Liver (tissue), 3 donors: ENCODE measurements at regions not wholly inside any gene's neighbourhood (a gene's known extent, or its start where the extent isn't known, plus 50 kb on each side); places are given as distances from the start of the nearest gene placed in this dataset.

Source experiments
- CTCF ChIP-seq: fragments of 150-350 bp; IDR thresholded peaks from 2 replicates; pipeline ENCODE4 v1.5.1; 2017; ENCODE audit warnings: improper control_type of control experiment, low read depth, low read length; ENCODE audit not compliant: missing input control
- EGR1 ChIP-seq, 2 donors: IDR thresholded peaks; 2 replicates each; pipeline ENCODE4 v1.6.1; 2016 to 2018; ENCODE audit warnings: antibody characterized with exemption in 2 of 2, low read depth in 2 of 2
- GABPA ChIP-seq, 2 donors: IDR thresholded peaks in 1 of 2; conservative IDR thresholded peaks in 1 of 2; 2 replicates each; pipeline ENCODE4 v1.6.1; 2016; ENCODE audit warnings: antibody characterized with exemption in 2 of 2, mild to moderate bottlenecking in 1 of 2, moderate library complexity in 1 of 2
- HNF4A ChIP-seq, 2 donors: conservative IDR thresholded peaks; 2 replicates each; pipeline ENCODE4 v1.6.1; 2016; ENCODE audit warnings: antibody characterized with exemption in 2 of 2, mild to moderate bottlenecking in 2 of 2
- HNF4G ChIP-seq: IDR thresholded peaks from 2 replicates; pipeline ENCODE4 v1.6.1; 2016; ENCODE audit warnings: antibody characterized with exemption
- JUND ChIP-seq, 2 donors: IDR thresholded peaks; 2 replicates each; pipeline ENCODE4 v1.6.1; 2016; ENCODE audit warnings: antibody characterized with exemption in 2 of 2
- NR2F2 ChIP-seq: IDR thresholded peaks from 2 replicates; pipeline ENCODE4 v1.6.1; 2016; ENCODE audit warnings: antibody characterized with exemption
- RAD21 ChIP-seq, 2 donors: IDR thresholded peaks; 2 replicates each; pipeline ENCODE4 v1.6.1; 2016; ENCODE audit warnings: antibody characterized with exemption in 2 of 2, mild to moderate bottlenecking in 2 of 2
- REST ChIP-seq: IDR thresholded peaks from 2 replicates; pipeline ENCODE4 v1.6.1; 2016; ENCODE audit warnings: antibody characterized with exemption, mild to moderate bottlenecking
- RXRA ChIP-seq, 2 donors: IDR thresholded peaks; 2 replicates each; pipeline ENCODE4 v1.6.1; 2017 to 2018; ENCODE audit warnings: antibody characterized with exemption in 2 of 2, mild to moderate bottlenecking in 1 of 2
- SP1 ChIP-seq: IDR thresholded peaks from 2 replicates; pipeline ENCODE4 v1.6.1; 2018; ENCODE audit warnings: antibody characterized with exemption, mild to moderate bottlenecking
- TAF1 ChIP-seq: conservative IDR thresholded peaks from 2 replicates; pipeline ENCODE4 v1.6.1; 2016; ENCODE audit warnings: antibody characterized with exemption, mild to moderate bottlenecking
- YY1 ChIP-seq: IDR thresholded peaks from 2 replicates; pipeline ENCODE4 v1.6.1; 2016; ENCODE audit warnings: antibody characterized with exemption, mild to moderate bottlenecking
- TF ChIP-seq, protein P1 (sequence below): IDR thresholded peaks from 2 replicates; pipeline ENCODE4 v1.6.1; 2016; ENCODE audit warnings: antibody characterized with exemption
- donor health status: healthy.
- donor health status: healthy.

DNA sequence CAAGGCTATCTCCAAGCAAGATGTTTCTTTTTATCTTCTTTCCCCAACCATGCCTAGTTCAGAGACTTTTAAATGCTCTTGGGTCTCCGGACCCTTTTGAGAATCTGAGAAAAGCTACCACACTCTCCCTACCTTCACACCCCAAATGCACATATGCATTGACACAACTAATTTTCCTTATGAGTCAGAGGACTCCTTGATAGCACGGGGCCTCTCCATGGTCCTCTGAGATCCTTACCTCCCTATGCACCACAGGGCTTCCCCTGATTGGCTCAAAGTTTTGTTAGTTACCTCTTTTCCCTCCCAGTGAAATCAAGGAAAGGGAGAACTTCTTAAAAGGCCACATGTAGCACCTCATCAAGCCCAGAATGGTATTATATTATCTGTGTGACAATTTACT, 86.8 kb upstream of the ATP6AP2 start:
- TF ChIP-seq EGR1 (IDR thresholded peaks at IDR 0.05; ENCODE audit: low read depth in 2 of 2) (no peak), CTCF (no peak), REST (no peak), TAF1 (no peak), HNF4G (no peak), SP1 (no peak), RAD21 (IDR thresholded peaks at IDR 0.05) (no peak), GABPA (IDR thresholded peaks at IDR 0.05 in 1 of 2, conservative IDR thresholded peaks at IDR 0.05 in 1 of 2) (no peak), RXRA (IDR thresholded peaks at IDR 0.05) (no peak), YY1 (no peak), JUND (IDR thresholded peaks at IDR 0.05) (no peak), HNF4A (conservative IDR thresholded peaks at IDR 0.05) (no peak), NR2F2 (no peak)
- TF ChIP-seq, protein P1, sequence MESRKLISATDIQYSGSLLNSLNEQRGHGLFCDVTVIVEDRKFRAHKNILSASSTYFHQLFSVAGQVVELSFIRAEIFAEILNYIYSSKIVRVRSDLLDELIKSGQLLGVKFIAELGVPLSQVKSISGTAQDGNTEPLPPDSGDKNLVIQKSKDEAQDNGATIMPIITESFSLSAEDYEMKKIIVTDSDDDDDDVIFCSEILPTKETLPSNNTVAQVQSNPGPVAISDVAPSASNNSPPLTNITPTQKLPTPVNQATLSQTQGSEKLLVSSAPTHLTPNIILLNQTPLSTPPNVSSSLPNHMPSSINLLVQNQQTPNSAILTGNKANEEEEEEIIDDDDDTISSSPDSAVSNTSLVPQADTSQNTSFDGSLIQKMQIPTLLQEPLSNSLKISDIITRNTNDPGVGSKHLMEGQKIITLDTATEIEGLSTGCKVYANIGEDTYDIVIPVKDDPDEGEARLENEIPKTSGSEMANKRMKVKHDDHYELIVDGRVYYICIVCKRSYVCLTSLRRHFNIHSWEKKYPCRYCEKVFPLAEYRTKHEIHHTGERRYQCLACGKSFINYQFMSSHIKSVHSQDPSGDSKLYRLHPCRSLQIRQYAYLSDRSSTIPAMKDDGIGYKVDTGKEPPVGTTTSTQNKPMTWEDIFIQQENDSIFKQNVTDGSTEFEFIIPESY: no peak
